Endothelial cell of umbilical vein (primary cell): ENCODE measurements at regions not wholly inside any gene's neighbourhood (a gene's known extent, or its start where the extent isn't known, plus 50 kb on each side); places are given as distances from the start of the nearest gene placed in this dataset.

ENCODE experiments used
- BruUV-seq: library from RNA; stranded (reverse); fragments of 400-500 nt; replicated peaks from 2 replicates; lab custom pipeline; 2021; lab: Mats Ljungman, UMichigan
- CTCF ChIA-PET: fragments of 300-600, 350-600 bp; sonication (Branson Sonifier 250); formaldehyde crosslinking; loops from one replicate; lab custom pipeline; 2021; ENCODE audit warnings: antibody characterized with exemption, inconsistent platforms; lab: Charles Lee
- POLR2A ChIA-PET: fragments of 300-600, 350-600 bp; sonication (Branson Sonifier 250); formaldehyde crosslinking; loops from one replicate; lab custom pipeline; 2021; ENCODE audit warnings: antibody characterized with exemption, inconsistent platforms; lab: Charles Lee
- DNase-seq: peaks from one replicate; pipeline ENCODE4 v3.0.0-alpha.2; 2011; ENCODE audit warnings: low read depth, low spot score
- FAIRE-seq: peaks from 2 replicates; lab custom pipeline; 2011; peaks lifted over from hg19 to GRCh38; lab: Jason Lieb, UNC
- H2AFZ ChIP-seq: 2 replicates; pipeline ENCODE4 v1.6.0; 2012; ENCODE audit warnings: low read depth, low read length, control low read depth, inconsistent platforms
- H3K27ac ChIP-seq: 2 replicates; pipeline ENCODE4 v1.5.1; 2011; ENCODE audit warnings: low read depth, mild to moderate bottlenecking, control low read depth, low read length, moderate library complexity; ENCODE audit not compliant: insufficient read depth
- H3K27me3 ChIP-seq, 2 experiments: 2 replicates each; pipeline versions ENCODE4 v1.6.0 to v1.6.1; 2011; ENCODE audit warnings: low read length in 2 of 2, mixed read lengths in 1 of 2; ENCODE audit not compliant: control insufficient read depth in 2 of 2, insufficient read depth in 2 of 2
- H3K36me3 ChIP-seq, 2 experiments: 2 replicates in 1 of 2; 3 replicates in 1 of 2; pipeline ENCODE4 v1.5.1; 2011; ENCODE audit warnings: low read length in 2 of 2, mild to moderate bottlenecking in 1 of 2, moderate library complexity in 1 of 2; ENCODE audit not compliant: control insufficient read depth in 2 of 2, insufficient read depth in 2 of 2; ENCODE audit errors: extremely low read depth in 1 of 2
- H3K4me1 ChIP-seq: 3 replicates; pipeline ENCODE4 v1.5.1; 2011; ENCODE audit warnings: mild to moderate bottlenecking, low read length; ENCODE audit not compliant: control insufficient read depth, insufficient read depth; ENCODE audit errors: extremely low read depth
- H3K4me2 ChIP-seq: 2 replicates; pipeline ENCODE4 v1.6.1; 2011; ENCODE audit warnings: low read length, control low read depth, mixed read lengths; ENCODE audit not compliant: insufficient read depth
- H3K4me3 ChIP-seq, 3 experiments: fragments of 200-600 bp in 1 of 3; sonication (generic), shearing (Covaris generic) in 1 of 3; replicated peaks in 1 of 3; 2 replicates each; pipeline ENCODE4 v1.5.1; 2011 to 2016; ENCODE audit warnings: control low read depth in 3 of 3, low read length in 3 of 3, mild to moderate bottlenecking in 2 of 3, inconsistent platforms in 1 of 3, low read depth in 1 of 3, moderate library complexity in 1 of 3; ENCODE audit not compliant: insufficient read depth in 1 of 3
- H3K79me2 ChIP-seq: 2 replicates; pipeline ENCODE4 v1.6.0; 2012; ENCODE audit warnings: low read length, inconsistent platforms; ENCODE audit not compliant: control insufficient read depth, insufficient read depth
- H3K9ac ChIP-seq: replicated peaks from 2 replicates; pipeline ENCODE3; 2011; ENCODE audit warnings: low read length, control low read depth; ENCODE audit not compliant: insufficient read depth; ENCODE audit errors: extremely low read depth
- H3K9me1 ChIP-seq: replicated peaks from 3 replicates; pipeline ENCODE4 v1.6.0; 2011; ENCODE audit warnings: mild to moderate bottlenecking, low read length; ENCODE audit not compliant: control insufficient read depth, insufficient read depth; ENCODE audit errors: extremely low read depth
- H3K9me3 ChIP-seq: replicated peaks from 2 replicates; pipeline ENCODE4 v1.5.1; 2012; ENCODE audit warnings: low read length, inconsistent platforms; ENCODE audit not compliant: control insufficient read depth, insufficient read depth
- H4K20me1 ChIP-seq: replicated peaks from 2 replicates; pipeline ENCODE3; 2011; ENCODE audit warnings: mild to moderate bottlenecking, low read length; ENCODE audit not compliant: control insufficient read depth, insufficient read depth; ENCODE audit errors: extremely low read depth
- CTCF ChIP-seq, 2 donors: IDR thresholded peaks; 1 replicate in 1 of 2; 2 replicates in 1 of 2; pipeline ENCODE4 v1.5.1; 2011; ENCODE audit warnings: low read length in 2 of 2, mild to moderate bottlenecking in 2 of 2, moderate library complexity in 2 of 2, control low read depth in 1 of 2, inconsistent platforms in 1 of 2, low read depth in 1 of 2; ENCODE audit not compliant: insufficient read depth in 1 of 2; ENCODE audit errors: extremely low read depth in 1 of 2
- EZH2 ChIP-seq: IDR thresholded peaks from 2 replicates; pipeline ENCODE4 v1.6.1; 2012; ENCODE audit warnings: borderline replicate concordance, low read depth, mild to moderate bottlenecking, moderate library complexity, low read length, inconsistent platforms; ENCODE audit not compliant: severe bottlenecking
- FOS ChIP-seq: IDR thresholded peaks from 2 replicates; pipeline ENCODE4 v1.6.1; 2011; ENCODE audit warnings: mild to moderate bottlenecking, low read length, moderate library complexity, borderline replicate concordance; ENCODE audit not compliant: insufficient read depth
- GATA2 ChIP-seq: IDR thresholded peaks from 2 replicates; pipeline ENCODE4 v1.7.0; 2011; ENCODE audit warnings: low read depth, mild to moderate bottlenecking, moderate library complexity, mixed read lengths, low read length; ENCODE audit not compliant: insufficient read length, insufficient read depth
- JUN ChIP-seq: IDR thresholded peaks from 2 replicates; pipeline ENCODE4 v1.6.1; 2011; ENCODE audit warnings: borderline replicate concordance, low read depth; ENCODE audit not compliant: insufficient read length, insufficient read depth
- MAX ChIP-seq: IDR thresholded peaks from 2 replicates; pipeline ENCODE4 v1.6.1; 2011; ENCODE audit not compliant: insufficient read depth, insufficient read length
- MYC ChIP-seq: IDR thresholded peaks from one replicate; pipeline ENCODE4 v1.6.1; 2011; ENCODE audit warnings: mild to moderate bottlenecking, low read depth, low read length
- POLR2A ChIP-seq: IDR thresholded peaks from 2 replicates; pipeline ENCODE4 v1.6.1; 2012; ENCODE audit warnings: low read depth, mild to moderate bottlenecking, control low read depth, low read length
- POLR2AphosphoS5 ChIP-seq: IDR thresholded peaks from 2 replicates; pipeline ENCODE4 v1.6.1; 2012; ENCODE audit warnings: low read depth, mild to moderate bottlenecking, control low read depth, low read length, moderate library complexity; ENCODE audit not compliant: insufficient read depth
- dilution Hi-C: fragments of 300-500 bp; cut with MboI; formaldehyde crosslinking; loops from one replicate; pipeline ENCODE4 v1.15.0; 2019; ENCODE audit warnings: low sequenced_read_pairs; ENCODE audit not compliant: extremely low pct_ligation_motif_present
- intact Hi-C: fragments of 100-400 bp; cut with micrococcal nuclease; formaldehyde crosslinking; loops from one replicate; pipeline ENCODE4 v1.10.0; 2022

DNA sequence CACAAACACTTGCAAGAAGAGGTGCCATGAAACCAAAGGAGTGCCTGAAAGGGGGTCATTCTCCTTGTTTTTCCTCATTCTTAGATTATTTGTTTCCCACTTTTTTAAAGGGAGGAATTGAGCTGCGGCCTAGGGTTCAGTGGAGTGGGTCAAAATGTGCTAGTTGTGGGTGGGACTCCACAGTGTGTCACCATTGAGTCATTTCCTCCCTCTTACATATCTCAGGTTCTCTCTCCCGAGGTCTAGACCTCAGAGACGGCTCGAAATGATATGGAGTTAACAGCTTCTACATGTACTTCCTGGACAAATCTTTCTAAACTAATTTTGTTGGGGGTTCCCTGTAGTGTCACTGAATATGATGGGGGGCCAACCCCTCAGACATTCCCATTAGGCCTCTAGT, 328.4 kb upstream of the SPANXN1 start:
- no peak for DNase-seq
- no peak overlapping the region for H3K9ac ChIP-seq
- no peaks in the 10 kb centered on the region for H3K79me2 ChIP-seq
- no peak overlapping the region for H3K27ac ChIP-seq
- ChIA-PET POLR2A (no interaction called here), CTCF (no interaction called here)
- FAIRE-seq, result peak; percentile 57
- no TSS peak for BruUV-seq
- no peaks in the 10 kb centered on the region for H3K27me3 ChIP-seq
- TF ChIP-seq FOS (no peak), MAX (no peak), POLR2AphosphoS5 (no peak), JUN (no peak), POLR2A (no peak), EZH2 (no peak), CTCF (IDR thresholded peaks at IDR 0.05; ENCODE audit: extremely low read depth in 1 of 2, insufficient read depth in 1 of 2, low read depth in 1 of 2, low read length in 2 of 2) (no peak), MYC (no peak), GATA2 (no peak)
- H3K4me2 ChIP-seq, result no peak overlapping the region
- dilution Hi-C loops, result no loop called here
- intact Hi-C loops, result no loop called here
- no peaks in the 10 kb centered on the region for H3K9me3 ChIP-seq
- H4K20me1 ChIP-seq, result no peaks in the 10 kb centered on the region
- no peaks in the 10 kb centered on the region for H3K4me1 ChIP-seq
- no peak overlapping the region for H2AFZ ChIP-seq
- no peak overlapping the region for H3K4me3 ChIP-seq
- no peaks in the 10 kb centered on the region for H3K36me3 ChIP-seq
- no peaks in the 10 kb centered on the region for H3K9me1 ChIP-seq
